A172 (cell line): ENCODE measurements at regions not wholly inside any gene's neighbourhood (a gene's known extent, or its start where the extent isn't known, plus 50 kb on each side); places are given as distances from the start of the nearest gene placed in this dataset.

Experiments
- DNase-seq: peaks from one replicate; pipeline ENCODE4 v3.0.0-alpha.2; 2015; ENCODE audit warnings: low spot score

GRCh38 chr4:35649778-35650177 is 594.5 kb downstream of the ARAP2 start:
- DNase-seq = no peak

DNA sequence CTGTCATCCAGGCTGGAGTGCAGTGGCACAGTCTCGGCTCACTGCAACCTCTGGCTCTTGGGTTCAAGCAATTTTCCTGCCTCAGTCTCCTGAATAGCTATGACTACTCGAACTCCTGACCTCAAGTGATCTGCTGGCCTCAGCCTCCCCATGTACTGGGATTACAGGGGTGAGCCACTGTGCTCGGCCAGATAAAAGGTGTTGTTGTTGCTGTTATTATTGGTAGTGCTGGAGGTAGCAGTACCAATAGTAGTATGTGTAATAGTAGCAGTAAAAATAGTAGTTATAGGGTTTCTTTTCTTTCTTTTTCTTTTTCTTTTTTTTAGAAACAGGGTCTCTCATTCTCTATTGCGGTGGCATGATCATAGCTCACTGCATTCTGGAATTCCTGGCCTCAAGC is 592.1 kb downstream of the ARAP2 start:
- DNase-seq = no peak

DNA sequence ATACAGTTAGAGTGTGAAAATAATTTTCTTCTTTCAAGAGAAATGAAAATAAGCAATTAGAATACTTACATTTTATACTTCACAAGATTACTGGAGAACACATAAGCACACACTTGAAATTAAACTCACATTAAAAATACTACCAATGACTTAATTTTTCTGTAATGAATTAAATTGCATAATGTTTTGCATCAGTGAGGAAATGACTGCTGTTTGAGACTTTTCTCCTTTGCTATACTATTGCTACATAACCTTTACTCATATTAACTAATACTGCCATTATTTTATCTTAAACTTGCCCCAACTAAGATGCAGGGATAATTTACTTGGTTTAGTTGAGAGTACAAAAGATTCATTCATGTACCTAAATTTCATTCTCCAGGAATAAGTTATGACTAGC is 590.9 kb downstream of the ARAP2 start:
- no peak for DNase-seq

DNA sequence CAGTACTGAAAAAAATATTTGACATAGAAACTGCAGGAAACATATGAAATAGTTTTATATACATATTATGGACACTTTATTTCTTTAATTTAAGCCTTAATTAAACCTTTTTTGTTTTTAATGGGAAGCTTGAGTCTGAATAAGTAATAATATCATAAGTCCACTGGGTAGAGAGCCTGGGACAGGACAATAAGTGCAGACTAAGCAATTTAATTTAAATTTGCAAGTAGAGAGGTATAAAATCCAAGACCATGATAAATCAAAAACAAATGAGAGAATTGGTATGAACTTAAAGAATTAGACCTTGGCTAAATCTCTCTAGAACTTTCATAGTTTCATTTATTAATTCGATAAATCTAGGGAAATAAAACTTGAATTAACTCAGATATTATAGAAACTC is 571.2 kb downstream of the ARAP2 start:
- DNase-seq = no peak

DNA sequence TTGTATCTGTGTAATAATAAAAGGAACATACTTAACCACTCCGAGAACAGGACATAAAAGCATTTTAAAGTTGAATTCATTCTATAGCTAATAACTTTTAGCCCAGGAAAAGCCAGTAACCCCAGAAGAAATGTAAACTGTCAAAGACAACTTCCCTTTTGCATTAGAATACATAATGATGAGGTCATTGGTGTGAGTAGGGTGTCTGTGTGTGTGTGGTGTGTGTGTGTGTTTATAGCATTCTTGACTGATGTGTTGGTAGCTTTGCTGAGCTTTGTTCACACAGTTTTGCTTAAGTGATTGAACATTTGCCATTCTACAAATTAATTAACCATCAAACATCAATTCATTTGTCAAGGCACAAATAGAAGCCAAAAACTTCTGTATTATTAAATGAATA is 559.6 kb downstream of the ARAP2 start:
- DNase-seq = no peak

DNA sequence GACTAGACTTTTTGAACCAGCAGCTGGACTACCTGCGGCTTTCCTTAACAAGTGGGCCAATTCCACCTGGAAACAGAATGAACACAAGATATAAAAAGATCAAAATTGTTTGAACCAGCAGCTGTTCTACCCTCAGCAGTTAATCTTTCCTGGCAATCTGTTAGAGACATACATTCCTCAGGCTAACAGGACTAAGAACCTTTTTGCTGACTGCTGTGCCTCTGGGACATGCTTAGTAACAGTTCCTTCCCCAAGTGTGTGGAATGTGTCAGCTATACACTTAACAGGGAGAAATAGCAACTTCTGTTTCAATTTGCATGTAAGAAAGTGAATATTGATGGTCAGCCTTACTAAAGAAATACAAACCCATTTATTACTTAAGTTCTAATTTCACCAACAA is 554.4 kb downstream of the ARAP2 start:
- DNase-seq = no peak

GRCh38 chr4:35690271-35690670 is 554.0 kb downstream of the ARAP2 start:
- no peak for DNase-seq

GRCh38 chr4:35695003-35695402 is 549.3 kb downstream of the ARAP2 start:
- no peak for DNase-seq

GRCh38 chr4:35695421-35695820 is 548.9 kb downstream of the ARAP2 start:
- no peak for DNase-seq

DNA sequence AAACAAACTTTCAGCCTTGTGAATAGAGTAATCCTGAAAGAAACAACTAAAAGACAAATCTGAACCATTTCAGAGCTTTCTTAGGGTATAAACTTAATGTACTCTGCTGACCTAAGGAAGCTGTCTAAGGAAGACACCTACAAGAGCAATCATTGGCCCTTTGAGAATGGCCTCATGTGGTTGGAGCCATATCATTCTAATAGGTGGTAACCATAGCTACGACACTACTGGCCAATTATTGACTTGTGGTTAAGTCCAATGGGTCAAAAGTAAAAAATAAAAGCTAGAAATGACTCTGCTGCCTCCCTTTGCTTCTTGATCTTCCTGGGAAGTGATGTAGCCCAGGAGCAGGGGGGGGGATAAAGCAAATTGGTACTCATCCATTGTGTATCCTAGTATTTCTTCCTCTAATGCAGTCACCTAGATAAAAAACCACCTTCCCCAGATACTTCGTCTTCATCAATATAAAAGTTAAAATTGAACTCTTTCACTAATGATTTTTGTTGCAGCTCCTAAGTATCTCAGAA is 547.0 kb downstream of the ARAP2 start:
- no peak for DNase-seq

DNA sequence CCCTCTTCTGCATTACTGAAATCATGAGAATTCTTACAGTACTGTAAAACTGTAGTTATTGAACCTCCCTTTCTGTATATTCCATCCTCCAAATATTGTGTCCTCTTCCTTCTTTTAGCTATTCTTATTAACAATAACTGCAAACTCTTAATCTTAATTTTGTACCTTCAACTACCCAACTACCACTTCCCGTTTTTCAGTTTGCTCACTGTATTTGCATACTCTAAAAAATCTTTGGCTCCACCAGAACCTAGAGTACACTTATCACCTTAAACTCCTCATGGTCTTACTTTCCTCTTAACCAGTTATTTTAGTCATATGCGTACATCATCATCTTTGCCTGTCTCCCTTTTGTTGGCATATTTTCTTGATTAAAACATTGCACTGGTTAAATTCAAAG is 543.7 kb downstream of the ARAP2 start:
- no peak for DNase-seq

GRCh38 chr4:35709080-35709479 is 535.2 kb downstream of the ARAP2 start:
- DNase-seq = no peak

DNA sequence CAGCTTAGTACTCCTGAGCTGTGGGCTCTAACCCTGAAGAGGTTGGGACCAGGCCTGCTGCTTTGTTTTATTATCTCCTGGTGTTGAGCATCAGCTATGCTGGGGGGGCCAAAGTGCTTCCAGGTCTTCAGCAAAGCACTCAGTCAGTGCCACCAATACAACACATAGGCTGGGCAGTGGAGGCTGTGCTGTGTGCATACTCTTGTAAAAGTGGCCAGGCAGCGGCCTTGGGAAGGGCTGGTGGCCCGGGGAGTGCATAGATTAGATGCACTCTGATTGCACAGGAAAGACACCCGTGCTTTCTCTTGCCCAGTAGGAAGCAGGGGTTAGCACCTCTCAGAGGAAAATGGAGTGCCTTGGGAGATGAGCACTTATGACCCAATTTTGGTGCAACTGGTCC is 534.0 kb downstream of the ARAP2 start:
- DNase-seq = no peak

DNA sequence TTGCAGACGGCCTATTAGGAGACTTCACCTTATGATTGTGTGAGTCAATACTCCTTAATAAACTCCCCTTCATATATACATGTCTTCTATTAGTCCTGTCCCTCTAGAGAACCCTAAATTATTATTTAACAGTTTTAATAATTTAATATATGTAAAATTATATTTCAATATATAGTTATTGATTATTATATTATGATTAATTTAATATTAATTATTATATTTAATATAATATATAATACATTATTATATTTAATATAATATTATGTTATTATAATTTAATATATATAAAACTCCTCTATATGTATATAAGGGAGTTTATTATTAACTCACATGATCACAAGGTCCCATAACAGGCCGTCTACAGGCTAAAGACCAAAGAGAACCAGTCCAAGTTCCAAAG is 533.2 kb downstream of the ARAP2 start:
- DNase-seq = no peak

GRCh38 chr4:35723973-35724372 is 520.3 kb downstream of the ARAP2 start:
- DNase-seq = no peak

DNA sequence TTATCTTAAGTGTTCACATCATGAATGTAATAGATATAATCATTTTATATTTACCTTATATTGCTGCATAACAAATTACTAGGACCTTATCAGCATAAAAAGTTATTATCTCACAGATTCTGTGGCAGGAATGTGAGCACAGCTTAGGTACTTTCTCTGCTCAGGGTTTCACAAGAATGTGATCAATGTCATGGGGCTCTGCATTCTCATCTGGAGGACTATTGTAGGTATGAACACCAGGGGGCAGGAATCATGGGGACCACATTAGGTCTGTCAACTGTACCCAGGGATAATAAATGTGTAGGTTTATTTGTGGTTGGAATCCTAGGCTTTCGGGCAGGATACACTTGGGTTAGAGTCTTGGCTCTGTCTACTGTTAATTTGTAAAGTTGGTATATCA is 519.2 kb downstream of the ARAP2 start:
- no peak for DNase-seq

GRCh38 chr4:35730414-35730813 is 513.9 kb downstream of the ARAP2 start:
- no peak for DNase-seq

DNA sequence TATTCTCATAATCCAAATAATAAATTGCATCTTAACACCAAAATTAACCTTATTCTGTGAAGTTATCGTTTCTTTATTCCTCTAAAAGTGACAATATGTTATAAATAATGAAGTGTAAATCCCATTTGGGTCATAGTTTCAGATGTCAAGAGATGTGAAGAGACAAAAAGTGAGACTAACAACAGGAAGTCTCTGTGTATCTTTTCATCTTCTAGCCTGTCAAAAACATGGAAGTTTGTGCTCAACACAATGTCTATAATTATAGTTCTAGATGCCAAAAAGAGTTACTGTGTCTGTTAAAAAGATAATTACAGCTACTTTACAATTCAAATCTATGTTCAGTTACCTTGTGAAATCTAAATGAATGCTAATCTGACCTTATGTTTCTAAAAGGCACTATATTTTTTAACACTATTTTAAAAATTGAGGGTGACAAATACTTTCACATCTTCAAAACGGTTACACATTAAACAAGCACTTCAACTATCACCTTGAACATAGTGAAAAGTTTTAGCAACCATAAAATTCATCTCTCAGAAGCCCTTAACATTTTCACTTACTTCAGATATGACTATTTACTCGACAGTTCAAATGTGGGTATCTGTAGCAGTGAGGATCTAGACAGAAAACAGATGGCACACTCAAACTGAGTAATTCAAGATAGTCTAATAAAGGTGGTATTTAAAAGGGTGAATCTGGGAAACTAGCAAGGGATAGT is 509.8 kb downstream of the ARAP2 start:
- DNase-seq = no peak

DNA sequence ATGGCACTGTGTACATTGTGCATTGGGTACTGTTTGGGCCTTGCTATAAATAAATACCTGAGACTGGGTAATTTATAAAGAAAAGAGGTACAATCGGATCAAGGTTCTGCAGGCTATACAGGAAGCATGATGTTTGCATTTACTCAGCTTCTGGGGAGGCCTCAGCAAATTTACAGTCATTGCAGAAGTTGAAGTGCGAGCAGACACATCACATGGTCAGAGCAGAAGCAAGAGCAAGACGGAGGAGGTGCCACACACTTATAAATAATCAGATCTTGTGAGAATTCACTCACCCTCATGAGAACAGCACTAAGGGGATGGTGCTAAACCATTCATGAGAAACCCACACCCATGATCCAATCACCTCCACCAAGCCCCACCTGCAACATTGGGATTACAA is 505.0 kb downstream of the ARAP2 start:
- DNase-seq = no peak

DNA sequence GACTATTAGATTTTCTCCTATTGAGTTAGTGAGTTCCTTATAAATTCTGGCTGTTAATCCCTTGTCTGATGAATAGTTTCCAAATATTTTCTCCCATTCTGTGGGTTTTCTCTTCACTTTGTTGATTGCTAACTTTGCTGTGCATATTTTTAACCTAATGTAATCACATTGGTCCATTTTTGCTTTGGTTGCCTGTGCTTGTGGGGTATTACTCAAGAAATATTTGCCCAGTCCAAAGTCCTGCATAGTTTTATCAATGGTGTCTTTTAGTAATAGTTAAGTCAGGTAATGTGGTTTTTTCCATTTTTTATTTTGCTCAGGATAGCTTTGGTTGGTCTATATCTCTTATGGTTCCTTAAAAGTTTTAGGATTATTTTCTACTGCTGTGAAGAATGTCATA is 490.3 kb downstream of the ARAP2 start:
- DNase-seq = no peak

DNA sequence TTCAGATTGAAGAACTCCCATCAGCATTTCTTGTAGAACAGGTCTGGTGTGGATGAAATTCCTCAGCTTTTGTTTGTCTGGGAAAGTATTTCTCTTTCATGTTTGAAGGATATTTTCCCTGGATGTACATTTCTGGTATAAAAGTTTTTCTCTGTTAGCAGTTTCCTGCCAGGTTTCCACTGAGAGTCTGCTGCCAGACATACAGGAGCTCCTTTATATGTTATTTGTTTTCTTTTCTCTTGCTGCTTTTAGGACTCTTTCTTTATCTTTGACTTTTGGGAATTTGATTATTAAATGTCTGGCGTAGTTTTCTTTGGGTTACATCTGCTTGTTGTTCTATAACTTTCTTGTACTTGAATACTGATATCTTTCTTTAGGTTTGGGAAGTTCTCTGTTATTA is 486.5 kb downstream of the ARAP2 start:
- no peak for DNase-seq

- DNase-seq = no peak
These were observed 483.5 kb downstream of the ARAP2 start for GRCh38 chr4:35760807-35761206.

DNA sequence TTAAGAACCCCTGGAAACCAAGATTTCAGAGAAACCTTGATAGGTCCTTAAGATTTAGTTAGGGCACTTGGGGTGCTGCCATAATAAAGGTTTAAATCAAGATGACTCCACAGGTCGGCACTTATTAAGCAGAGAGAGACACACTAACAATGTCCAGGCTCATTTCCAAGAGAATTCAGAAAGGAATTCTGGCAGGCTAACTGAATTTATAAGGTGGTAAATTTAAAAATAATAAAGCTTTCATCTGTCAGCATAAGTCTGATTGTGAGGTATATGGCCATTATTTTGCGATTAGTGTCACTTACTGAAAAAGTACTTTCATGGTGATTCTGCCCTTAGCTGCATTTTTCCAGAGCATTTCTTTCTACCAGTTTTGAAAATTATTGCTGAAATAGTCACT is 472.7 kb downstream of the ARAP2 start:
- DNase-seq = peak; percentile 91

GRCh38 chr4:35772291-35772690 is 472.0 kb downstream of the ARAP2 start:
- peak; percentile 92 for DNase-seq
